K562 (cell line): ENCODE measurements at regions not wholly inside any gene's neighbourhood (a gene's known extent, or its start where the extent isn't known, plus 50 kb on each side); places are given as distances from the start of the nearest gene placed in this dataset.

Experiments
- ATAC-seq: fragments of 200-7000 bp; cut with Tn5 transposase; 3 replicates; pipeline ENCODE4 v1.9.1; 2020; ENCODE audit warnings: moderate library complexity
- BruUV-seq: library from RNA; stranded (reverse); fragments of 400-500 nt; replicated peaks from 2 replicates; lab custom pipeline; 2021; lab: Mats Ljungman, UMichigan
- CTCF ChIA-PET: fragments of 300-600 bp; formaldehyde crosslinking; extraction: SDS; loops from one replicate; lab custom pipeline; 2021; ENCODE audit warnings: low intra/inter-chr PET ratio; lab: Yijun Ruan, JAX
- POLR2A ChIA-PET: fragments of 300-600, 350-650 bp; sonication (Branson Sonifier 250); formaldehyde crosslinking; extraction: SDS; loops from one replicate; lab custom pipeline; 2021; ENCODE audit warnings: antibody characterized with exemption, inconsistent platforms; lab: Yijun Ruan, JAX
- DNase-seq, 4 experiments: peaks; one replicate each; pipeline versions ENCODE4 v3.0.0 to v3.0.0-alpha.2; 2011 to 2018; ENCODE audit warnings: low spot score in 3 of 4, mixed read lengths in 3 of 4; ENCODE audit errors: extremely low read depth in 1 of 4
- FAIRE-seq: peaks from 2 replicates; lab custom pipeline; 2011; peaks lifted over from hg19 to GRCh38; lab: Jason Lieb, UNC
- H2AFZ ChIP-seq: 2 replicates; pipeline ENCODE4 v1.6.0; 2011; ENCODE audit warnings: low read depth, low read length, control low read depth, inconsistent platforms
- H3K27ac ChIP-seq: fragments of 200-600 bp; 3 replicates; pipeline ENCODE4 v1.8.0; 2011; ENCODE audit warnings: low read depth, mild to moderate bottlenecking, control low read depth, inconsistent platforms, low read length, moderate library complexity, mixed read lengths; ENCODE audit errors: extremely low read depth
- H3K27me3 ChIP-seq, 2 experiments: fragments of 300-600 bp in 1 of 2; 2 replicates in 1 of 2; 3 replicates in 1 of 2; pipeline versions ENCODE4 v1.6.0 to v1.8.0; 2011; ENCODE audit warnings: inconsistent platforms in 2 of 2, low read length in 2 of 2, mild to moderate bottlenecking in 1 of 2, mixed read lengths in 1 of 2, moderate library complexity in 1 of 2; ENCODE audit not compliant: control insufficient read depth in 2 of 2, insufficient read depth in 2 of 2
- H3K36me3 ChIP-seq: fragments of 300-600 bp; 3 replicates; pipeline ENCODE4 v1.8.0; 2011; ENCODE audit warnings: mild to moderate bottlenecking, low read length, inconsistent platforms; ENCODE audit not compliant: control insufficient read depth, insufficient read depth
- H3K4me1 ChIP-seq, 2 experiments: fragments of 200-600 bp in 1 of 2; replicated peaks in 1 of 2; 2 replicates in 1 of 2; 3 replicates in 1 of 2; pipeline versions ENCODE4 v1.5.1 to v1.8.0; 2011; ENCODE audit warnings: inconsistent platforms in 2 of 2, low read length in 2 of 2, mild to moderate bottlenecking in 1 of 2, mixed read lengths in 1 of 2, moderate library complexity in 1 of 2; ENCODE audit not compliant: control insufficient read depth in 2 of 2, insufficient read depth in 2 of 2
- H3K4me2 ChIP-seq: 2 replicates; pipeline ENCODE4 v1.6.1; 2011; ENCODE audit warnings: low read length, control low read depth, inconsistent platforms, mixed read lengths; ENCODE audit not compliant: insufficient read depth
- H3K4me3 ChIP-seq: fragments of 200-600 bp; sonication (generic), shearing (Covaris generic); 2 replicates; pipeline ENCODE4 v1.5.1; 2016; ENCODE audit warnings: control low read depth, inconsistent platforms
- H3K79me2 ChIP-seq: fragments of 200-600 bp; 3 replicates; pipeline ENCODE4 v1.8.0; 2011; ENCODE audit warnings: low read length, inconsistent platforms; ENCODE audit not compliant: control insufficient read depth, insufficient read depth
- H3K9ac ChIP-seq, 2 experiments: 2 replicates each; pipeline versions ENCODE4 v1.6.0 to v1.6.1; 2011; ENCODE audit warnings: low read depth in 2 of 2, low read length in 2 of 2, control low read depth in 1 of 2, inconsistent platforms in 1 of 2, mild to moderate bottlenecking in 1 of 2, mixed read lengths in 1 of 2; ENCODE audit not compliant: insufficient read depth in 1 of 2
- H3K9me1 ChIP-seq: one replicate; pipeline ENCODE4 v1.6.0; 2011; ENCODE audit warnings: inconsistent platforms, mild to moderate bottlenecking, low read length, moderate library complexity; ENCODE audit not compliant: control insufficient read depth, insufficient read depth
- H3K9me3 ChIP-seq: replicated peaks from 2 replicates; pipeline ENCODE4 v1.5.1; 2011; ENCODE audit warnings: low read depth, low read length, inconsistent platforms; ENCODE audit not compliant: control insufficient read depth, insufficient read depth
- H4K20me1 ChIP-seq: replicated peaks from 2 replicates; pipeline ENCODE4 v1.6.1; 2011; ENCODE audit warnings: low read length, inconsistent platforms, mixed read lengths; ENCODE audit not compliant: control insufficient read depth, insufficient read depth
- ETS1 ChIP-seq: conservative IDR thresholded peaks from 2 replicates; pipeline ENCODE4 v1.6.1; 2011; ENCODE audit warnings: low read depth, mild to moderate bottlenecking, low read length; ENCODE audit not compliant: control insufficient read depth
- HNRNPK ChIP-seq: fragments of 200-400 bp; formaldehyde crosslinking; IDR thresholded peaks from one replicate; pipeline ENCODE4 v1.6.1; 2018; ENCODE audit warnings: mild to moderate bottlenecking, low read depth, low read length; ENCODE audit not compliant: poor library complexity, severe bottlenecking
- POLR2AphosphoS5 ChIP-seq: IDR thresholded peaks from 2 replicates; pipeline ENCODE4 v1.6.1; 2011; ENCODE audit warnings: mild to moderate bottlenecking, low read depth, low read length, moderate library complexity; ENCODE audit not compliant: control insufficient read depth, insufficient read depth
- ZNF23 ChIP-seq: fragments of 250-450 bp; sonication (Bioruptor Pico); IDR thresholded peaks from 2 replicates; pipeline ENCODE4 v1.4.0; 2020; ENCODE audit warnings: mild to moderate bottlenecking
- ZNF592 ChIP-seq: fragments of 450-650 bp; IDR thresholded peaks from 2 replicates; pipeline ENCODE4 v1.6.1; 2017; ENCODE audit warnings: antibody characterized with exemption, mild to moderate bottlenecking
- WGBS: fragments of 100-300 bp; shearing (Covaris generic); methylation state at CpG from one replicate; pipeline ENCODE4 v1.1.6; 2016; ENCODE audit warnings: low coverage, mixed read lengths; ENCODE audit not compliant: insufficient coverage; ENCODE audit errors: missing lambda C conversion rate; 5-methylcytosine and 5-hydroxymethylcytosine counted together
- in situ Hi-C: fragments of 300-500 bp; cut with MboI; formaldehyde crosslinking; loops from 4 replicates; pipeline ENCODE4 v1.15.0; 2018; ENCODE audit warnings: inconsistent platforms, mixed read lengths
- intact Hi-C: fragments of 100-400 bp; cut with micrococcal nuclease; formaldehyde crosslinking; loops from 2 replicates; pipeline ENCODE4 v1.14.2; 2022
- TF ChIP-seq, protein P1 (sequence below): sonication (generic); formaldehyde crosslinking; IDR thresholded peaks from 2 replicates; pipeline ENCODE4 v1.8.0; 2023; ENCODE audit warnings: missing genetic modification reagents, mild to moderate bottlenecking, borderline replicate concordance

GRCh38 chr3:127405010-127405598 lies 117.3 kb upstream of the PRR20G start:
- DNase-seq, result no peak
- TF ChIP-seq ETS1 (no peak), HNRNPK (no peak), ZNF592 (no peak), ZNF23 (CRISPR knock-in tag) (no peak), POLR2AphosphoS5 (no peak)
- TF ChIP-seq, protein P1, sequence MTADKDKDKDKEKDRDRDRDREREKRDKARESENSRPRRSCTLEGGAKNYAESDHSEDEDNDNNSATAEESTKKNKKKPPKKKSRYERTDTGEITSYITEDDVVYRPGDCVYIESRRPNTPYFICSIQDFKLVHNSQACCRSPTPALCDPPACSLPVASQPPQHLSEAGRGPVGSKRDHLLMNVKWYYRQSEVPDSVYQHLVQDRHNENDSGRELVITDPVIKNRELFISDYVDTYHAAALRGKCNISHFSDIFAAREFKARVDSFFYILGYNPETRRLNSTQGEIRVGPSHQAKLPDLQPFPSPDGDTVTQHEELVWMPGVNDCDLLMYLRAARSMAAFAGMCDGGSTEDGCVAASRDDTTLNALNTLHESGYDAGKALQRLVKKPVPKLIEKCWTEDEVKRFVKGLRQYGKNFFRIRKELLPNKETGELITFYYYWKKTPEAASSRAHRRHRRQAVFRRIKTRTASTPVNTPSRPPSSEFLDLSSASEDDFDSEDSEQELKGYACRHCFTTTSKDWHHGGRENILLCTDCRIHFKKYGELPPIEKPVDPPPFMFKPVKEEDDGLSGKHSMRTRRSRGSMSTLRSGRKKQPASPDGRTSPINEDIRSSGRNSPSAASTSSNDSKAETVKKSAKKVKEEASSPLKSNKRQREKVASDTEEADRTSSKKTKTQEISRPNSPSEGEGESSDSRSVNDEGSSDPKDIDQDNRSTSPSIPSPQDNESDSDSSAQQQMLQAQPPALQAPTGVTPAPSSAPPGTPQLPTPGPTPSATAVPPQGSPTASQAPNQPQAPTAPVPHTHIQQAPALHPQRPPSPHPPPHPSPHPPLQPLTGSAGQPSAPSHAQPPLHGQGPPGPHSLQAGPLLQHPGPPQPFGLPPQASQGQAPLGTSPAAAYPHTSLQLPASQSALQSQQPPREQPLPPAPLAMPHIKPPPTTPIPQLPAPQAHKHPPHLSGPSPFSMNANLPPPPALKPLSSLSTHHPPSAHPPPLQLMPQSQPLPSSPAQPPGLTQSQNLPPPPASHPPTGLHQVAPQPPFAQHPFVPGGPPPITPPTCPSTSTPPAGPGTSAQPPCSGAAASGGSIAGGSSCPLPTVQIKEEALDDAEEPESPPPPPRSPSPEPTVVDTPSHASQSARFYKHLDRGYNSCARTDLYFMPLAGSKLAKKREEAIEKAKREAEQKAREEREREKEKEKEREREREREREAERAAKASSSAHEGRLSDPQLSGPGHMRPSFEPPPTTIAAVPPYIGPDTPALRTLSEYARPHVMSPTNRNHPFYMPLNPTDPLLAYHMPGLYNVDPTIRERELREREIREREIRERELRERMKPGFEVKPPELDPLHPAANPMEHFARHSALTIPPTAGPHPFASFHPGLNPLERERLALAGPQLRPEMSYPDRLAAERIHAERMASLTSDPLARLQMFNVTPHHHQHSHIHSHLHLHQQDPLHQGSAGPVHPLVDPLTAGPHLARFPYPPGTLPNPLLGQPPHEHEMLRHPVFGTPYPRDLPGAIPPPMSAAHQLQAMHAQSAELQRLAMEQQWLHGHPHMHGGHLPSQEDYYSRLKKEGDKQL (CRISPR knock-in tag), result no peak

More at GRCh38 chr3:127405010-127405598, 117.3 kb upstream of the PRR20G start:
- no peak overlapping the region for H3K9ac ChIP-seq
- WGBS, result 0% methylated on average over 7 of the region's 8 CpGs
- H4K20me1 ChIP-seq, result no peaks in the 10 kb centered on the region
- in situ Hi-C loops, result no loop called here
- H3K9me1 ChIP-seq, result no peaks in the 10 kb centered on the region
- H2AFZ ChIP-seq, result no peak overlapping the region
- no peak overlapping the region for H3K4me2 ChIP-seq
- BruUV-seq, result no TSS peak
- H3K27me3 ChIP-seq, result peaks cover 0 to 19% of the 10 kb centered on the region in 2 experiments; a peak in 2 of 5 replicates
- no peak overlapping the region for H3K27ac ChIP-seq
- ATAC-seq (no peak), FAIRE-seq (no peak)
- H3K4me3 ChIP-seq, result no peak overlapping the region
- POLR2A ChIA-PET, result interaction anchor here (0.6 kb wide), 1 partner anchor 12 kb away, joined by 3 read pairs; no protein-coding TSS in a partner anchor
- H3K36me3 ChIP-seq, result no peaks in the 10 kb centered on the region
- no peaks in the 10 kb centered on the region for H3K79me2 ChIP-seq
- H3K9me3 ChIP-seq, result no peaks in the 10 kb centered on the region
- no peaks in the 10 kb centered on the region; a peak in 2 of 5 replicates for H3K4me1 ChIP-seq
- intact Hi-C loops, result no loop called here
- CTCF ChIA-PET, result no interaction called here
